ENCODE measurements at regions not wholly inside any gene's neighbourhood (a gene's known extent, or its start where the extent isn't known, plus 50 kb on each side); places are given as distances from the start of the nearest gene placed in this dataset.

- TF ChIP-seq CTCF (IDR thresholded peaks at IDR 0.05) (no peak), POLR2A (IDR thresholded peaks at IDR 0.05) (no peak)
Measured at GRCh38 chr20:11352041-11352440, 565.7 kb upstream of the BTBD3 start.
